Liver (tissue), 3 donors: ENCODE measurements at regions not wholly inside any gene's neighbourhood (a gene's known extent, or its start where the extent isn't known, plus 50 kb on each side); places are given as distances from the start of the nearest gene placed in this dataset.
"Not testable (repeated sequence)": the region's sequence is repeated elsewhere in the genome, so short reads cannot be mapped to it uniquely, and the experiment has no call there.

Experiments used
- FOXA2 ChIP-seq: IDR thresholded peaks from 2 replicates; pipeline ENCODE4 v1.6.1; 2016; ENCODE audit warnings: antibody characterized with exemption
- GABPA ChIP-seq, 2 donors: IDR thresholded peaks in 1 of 2; conservative IDR thresholded peaks in 1 of 2; 2 replicates each; pipeline ENCODE4 v1.6.1; 2016; ENCODE audit warnings: antibody characterized with exemption in 2 of 2, mild to moderate bottlenecking in 1 of 2, moderate library complexity in 1 of 2
- JUND ChIP-seq, 2 donors: IDR thresholded peaks; 2 replicates each; pipeline ENCODE4 v1.6.1; 2016; ENCODE audit warnings: antibody characterized with exemption in 2 of 2
- MAX ChIP-seq: IDR thresholded peaks from 2 replicates; pipeline ENCODE4 v1.6.1; 2016; ENCODE audit warnings: antibody characterized with exemption
- RAD21 ChIP-seq, 2 donors: IDR thresholded peaks; 2 replicates each; pipeline ENCODE4 v1.6.1; 2016; ENCODE audit warnings: antibody characterized with exemption in 2 of 2, mild to moderate bottlenecking in 2 of 2
- REST ChIP-seq: IDR thresholded peaks from 2 replicates; pipeline ENCODE4 v1.6.1; 2016; ENCODE audit warnings: antibody characterized with exemption, mild to moderate bottlenecking
- RXRA ChIP-seq, 2 donors: IDR thresholded peaks; 2 replicates each; pipeline ENCODE4 v1.6.1; 2017 to 2018; ENCODE audit warnings: antibody characterized with exemption in 2 of 2, mild to moderate bottlenecking in 1 of 2
- TAF1 ChIP-seq: conservative IDR thresholded peaks from 2 replicates; pipeline ENCODE4 v1.6.1; 2016; ENCODE audit warnings: antibody characterized with exemption, mild to moderate bottlenecking
- YY1 ChIP-seq: IDR thresholded peaks from 2 replicates; pipeline ENCODE4 v1.6.1; 2016; ENCODE audit warnings: antibody characterized with exemption, mild to moderate bottlenecking
- ZBTB33 ChIP-seq: IDR thresholded peaks from 2 replicates; pipeline ENCODE4 v1.6.1; 2016; ENCODE audit warnings: antibody characterized with exemption
- TF ChIP-seq, protein P1 (sequence below): fragments of 150-350 bp; IDR thresholded peaks from 2 replicates; pipeline ENCODE4 v1.5.1; 2017; ENCODE audit warnings: improper control_type of control experiment, low read depth, low read length; ENCODE audit not compliant: missing input control
- donor health status: healthy.
- donor health status: healthy.

DNA sequence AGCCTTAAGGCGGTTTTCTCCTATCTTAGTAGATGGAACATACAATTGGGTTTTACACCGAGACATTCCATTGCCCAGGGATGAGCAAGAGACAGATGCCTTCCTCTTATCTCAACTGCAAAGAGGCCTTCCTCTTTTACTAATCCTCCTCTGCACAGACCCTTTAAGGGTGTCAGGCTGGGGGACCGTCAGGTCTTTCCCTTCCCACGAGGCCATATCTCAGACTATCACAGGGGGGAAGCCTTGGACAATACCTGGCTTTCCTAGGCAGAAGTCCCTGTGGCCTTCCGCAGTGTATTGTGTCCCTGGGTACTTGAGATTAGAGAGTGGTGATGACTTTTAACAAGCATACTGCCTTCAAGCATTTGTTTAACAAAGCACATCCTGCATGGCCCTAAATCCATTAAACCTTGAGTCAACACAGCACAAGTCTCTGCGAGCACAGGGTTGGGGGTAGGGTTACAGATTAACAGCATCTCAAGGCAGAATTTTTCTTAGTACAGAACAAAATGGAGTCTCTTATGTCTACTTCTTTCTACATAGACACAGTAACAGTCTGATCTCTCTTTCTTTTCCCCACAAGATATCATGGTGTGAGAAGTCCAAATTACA is 874.1 kb downstream of the RAPGEF2 start:
- TF ChIP-seq ZBTB33; GABPA (IDR thresholded peaks at IDR 0.05 in 1 of 2, conservative IDR thresholded peaks at IDR 0.05 in 1 of 2); RAD21 (IDR thresholded peaks at IDR 0.05); MAX; TAF1; FOXA2; REST; RXRA (IDR thresholded peaks at IDR 0.05); JUND (IDR thresholded peaks at IDR 0.05); YY1: not testable (repeated sequence)
- TF ChIP-seq, protein P1, sequence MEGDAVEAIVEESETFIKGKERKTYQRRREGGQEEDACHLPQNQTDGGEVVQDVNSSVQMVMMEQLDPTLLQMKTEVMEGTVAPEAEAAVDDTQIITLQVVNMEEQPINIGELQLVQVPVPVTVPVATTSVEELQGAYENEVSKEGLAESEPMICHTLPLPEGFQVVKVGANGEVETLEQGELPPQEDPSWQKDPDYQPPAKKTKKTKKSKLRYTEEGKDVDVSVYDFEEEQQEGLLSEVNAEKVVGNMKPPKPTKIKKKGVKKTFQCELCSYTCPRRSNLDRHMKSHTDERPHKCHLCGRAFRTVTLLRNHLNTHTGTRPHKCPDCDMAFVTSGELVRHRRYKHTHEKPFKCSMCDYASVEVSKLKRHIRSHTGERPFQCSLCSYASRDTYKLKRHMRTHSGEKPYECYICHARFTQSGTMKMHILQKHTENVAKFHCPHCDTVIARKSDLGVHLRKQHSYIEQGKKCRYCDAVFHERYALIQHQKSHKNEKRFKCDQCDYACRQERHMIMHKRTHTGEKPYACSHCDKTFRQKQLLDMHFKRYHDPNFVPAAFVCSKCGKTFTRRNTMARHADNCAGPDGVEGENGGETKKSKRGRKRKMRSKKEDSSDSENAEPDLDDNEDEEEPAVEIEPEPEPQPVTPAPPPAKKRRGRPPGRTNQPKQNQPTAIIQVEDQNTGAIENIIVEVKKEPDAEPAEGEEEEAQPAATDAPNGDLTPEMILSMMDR: not testable (repeated sequence)
